Cardiac muscle cell (in vitro differentiated cells and primary cell): ENCODE measurements at regions not wholly inside any gene's neighbourhood (a gene's known extent, or its start where the extent isn't known, plus 50 kb on each side); places are given as distances from the start of the nearest gene placed in this dataset.

Source experiments
- DNase-seq, 2 donors: peaks; one replicate each; pipeline versions ENCODE4 v3.0.0 to v3.0.0-alpha.2; 2010 to 2017; ENCODE audit warnings: low read depth in 1 of 2, low spot score in 1 of 2
- H3K27ac ChIP-seq: fragments of 200-600 bp; sonication (generic); 2 replicates; pipeline ENCODE4 v1.5.1; 2016
- H3K27me3 ChIP-seq: fragments of 200-600 bp; sonication (generic); 2 replicates; pipeline ENCODE4 v1.6.0; 2016; ENCODE audit warnings: control low read depth
- H3K36me3 ChIP-seq: fragments of 200-600 bp; sonication (generic); 2 replicates; pipeline ENCODE4 v1.5.1; 2016; ENCODE audit warnings: control low read depth
- H3K4me1 ChIP-seq: fragments of 200-600 bp; sonication (generic); 2 replicates; pipeline ENCODE4 v1.8.1; 2017; ENCODE audit warnings: low read depth, mild to moderate bottlenecking, mixed run types
- H3K4me3 ChIP-seq: fragments of 200-600 bp; sonication (generic); 2 replicates; pipeline ENCODE4 v1.5.1; 2016; ENCODE audit warnings: mild to moderate bottlenecking
- H3K9me3 ChIP-seq: fragments of 200-600 bp; sonication (generic); 2 replicates; pipeline ENCODE4 v1.5.1; 2017; ENCODE audit warnings: low read depth, mild to moderate bottlenecking, control low read depth
- CTCF ChIP-seq: IDR thresholded peaks from 2 replicates; pipeline ENCODE4 v1.5.1; 2012; ENCODE audit warnings: low read depth, mild to moderate bottlenecking, low read length

GRCh38 chr12:98053202-98053601 lies 462.2 kb upstream of the TMPO start:
- no peak overlapping the region for H3K27ac ChIP-seq
- no peak for DNase-seq
- no peak overlapping the region for H3K4me3 ChIP-seq
- no peaks in the 10 kb centered on the region for H3K27me3 ChIP-seq
- no peaks in the 10 kb centered on the region for H3K4me1 ChIP-seq
- no peaks in the 10 kb centered on the region for H3K9me3 ChIP-seq
- no peak for TF ChIP-seq CTCF
- H3K36me3 ChIP-seq: no peaks in the 10 kb centered on the region

GRCh38 chr12:98057701-98058100 lies 457.7 kb upstream of the TMPO start:
- no peak for TF ChIP-seq CTCF
- no peaks in the 10 kb centered on the region for H3K36me3 ChIP-seq
- H3K27me3 ChIP-seq: no peaks in the 10 kb centered on the region
- H3K4me3 ChIP-seq: no peak overlapping the region
- no peaks in the 10 kb centered on the region for H3K4me1 ChIP-seq
- no peaks in the 10 kb centered on the region for H3K9me3 ChIP-seq
- no peak overlapping the region for H3K27ac ChIP-seq
- no peak for DNase-seq

DNA sequence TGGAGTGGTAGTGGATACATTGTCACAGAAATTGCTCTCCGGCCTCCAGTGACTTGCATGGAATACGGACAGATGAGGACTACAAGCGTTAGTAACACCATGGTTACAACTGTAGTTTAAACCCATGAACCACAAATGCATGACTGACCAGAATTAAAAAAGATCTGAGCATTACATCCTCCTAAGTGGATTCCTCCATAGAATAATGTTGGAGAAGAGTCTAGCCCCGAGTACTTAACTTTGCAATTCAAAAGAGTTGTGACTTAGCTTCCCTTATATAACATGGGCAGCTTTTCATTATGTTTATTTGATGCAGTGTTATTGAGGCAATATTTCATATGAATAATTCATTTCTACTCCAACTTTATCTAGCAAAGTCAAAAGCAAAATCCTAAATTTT lies 457.2 kb upstream of the TMPO start:
- H3K27ac ChIP-seq: no peak overlapping the region
- H3K4me1 ChIP-seq: no peaks in the 10 kb centered on the region
- H3K9me3 ChIP-seq: no peaks in the 10 kb centered on the region
- TF ChIP-seq CTCF: no peak
- no peak for DNase-seq
- no peaks in the 10 kb centered on the region for H3K27me3 ChIP-seq
- no peak overlapping the region for H3K4me3 ChIP-seq
- H3K36me3 ChIP-seq: no peaks in the 10 kb centered on the region

- no peak for DNase-seq
- H3K4me3 ChIP-seq: no peak overlapping the region
- no peaks in the 10 kb centered on the region for H3K27me3 ChIP-seq
- no peaks in the 10 kb centered on the region for H3K4me1 ChIP-seq
- TF ChIP-seq CTCF: no peak
- no peak overlapping the region for H3K27ac ChIP-seq
- H3K9me3 ChIP-seq: no peaks in the 10 kb centered on the region
- H3K36me3 ChIP-seq: no peaks in the 10 kb centered on the region
Measured at GRCh38 chr12:98058838-98059237, 456.6 kb upstream of the TMPO start.

DNA sequence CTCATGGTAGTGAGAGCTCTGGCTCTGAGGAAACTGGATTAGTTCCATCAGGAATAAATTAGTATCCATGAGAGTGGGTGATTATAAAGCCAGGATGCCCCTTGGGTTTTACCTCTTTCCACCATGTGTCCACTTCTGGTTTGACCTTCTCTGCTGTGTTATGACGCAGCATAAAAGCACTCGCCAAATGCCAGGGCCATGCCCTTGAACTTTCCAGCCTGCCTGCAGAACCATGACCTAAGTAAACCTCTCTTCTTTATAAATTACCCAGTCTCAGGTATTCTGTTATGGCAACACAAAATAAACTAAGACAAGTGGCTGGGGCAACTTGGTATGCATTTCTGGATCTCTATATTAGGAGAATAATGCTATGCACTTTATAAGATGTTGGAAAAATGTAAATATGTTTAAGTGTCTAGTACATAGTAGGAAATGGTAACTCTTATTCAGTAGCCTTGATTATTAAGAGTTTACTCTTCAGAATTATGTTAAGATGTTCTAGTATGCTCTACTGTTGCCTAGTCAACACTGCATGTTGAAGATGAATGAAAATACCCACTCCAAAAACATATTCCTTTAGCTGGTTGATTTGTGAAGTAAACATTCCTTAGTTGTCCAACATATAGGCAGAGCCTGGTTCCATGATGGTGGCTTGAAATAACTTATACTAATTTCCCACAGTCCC lies 455.6 kb upstream of the TMPO start:
- Histone ChIP-seq H3K27ac (no peak overlapping the region), H3K36me3 (no peaks in the 10 kb centered on the region), H3K27me3 (no peaks in the 10 kb centered on the region), H3K9me3 (no peaks in the 10 kb centered on the region), H3K4me1 (no peaks in the 10 kb centered on the region), H3K4me3 (no peak overlapping the region)
- no peak for TF ChIP-seq CTCF
- no peak for DNase-seq

- H3K27ac ChIP-seq: no peak overlapping the region
- no peak for TF ChIP-seq CTCF
- H3K4me3 ChIP-seq: no peak overlapping the region
- no peaks in the 10 kb centered on the region for H3K36me3 ChIP-seq
- H3K27me3 ChIP-seq: no peaks in the 10 kb centered on the region
- no peaks in the 10 kb centered on the region for H3K9me3 ChIP-seq
- no peak for DNase-seq
- H3K4me1 ChIP-seq: no peaks in the 10 kb centered on the region
Measured at GRCh38 chr12:98060411-98060810, 455.0 kb upstream of the TMPO start.
